SK-N-SH treated with all-trans-retinoic acid at 6 μM for 48 hours (cell line): ENCODE measurements at regions not wholly inside any gene's neighbourhood (a gene's known extent, or its start where the extent isn't known, plus 50 kb on each side); places are given as distances from the start of the nearest gene placed in this dataset.

Experiments used
- ATAC-seq: fragments of 200-7000 bp; cut with Tn5 transposase; 3 replicates; pipeline ENCODE4 v1.9.1; 2020; ENCODE audit warnings: mild to moderate bottlenecking, moderate library complexity
- ARNTL ChIP-seq: fragments of 450-650 bp; formaldehyde crosslinking; IDR thresholded peaks from 2 replicates; pipeline ENCODE4 v1.5.0; 2020; ENCODE audit warnings: low read depth, mild to moderate bottlenecking, moderate library complexity, borderline replicate concordance
- BACH2 ChIP-seq: fragments of 250-450 bp; sonication (Bioruptor Pico); IDR thresholded peaks from 2 replicates; pipeline ENCODE4 v1.9.0; 2021; ENCODE audit warnings: mild to moderate bottlenecking, borderline replicate concordance
- CSDC2 ChIP-seq: fragments of 250-450 bp; sonication (Bioruptor Pico); IDR thresholded peaks from 2 replicates; pipeline ENCODE4 v1.5.0; 2020; ENCODE audit warnings: mild to moderate bottlenecking, moderate library complexity
- ESRRG ChIP-seq: fragments of 250-450 bp; sonication (Bioruptor Pico); IDR thresholded peaks from 2 replicates; pipeline ENCODE4 v1.6.1; 2021; ENCODE audit warnings: mild to moderate bottlenecking
- ISL1 ChIP-seq: fragments of 250-450 bp; sonication (Bioruptor Pico); IDR thresholded peaks from 2 replicates; pipeline ENCODE4 v2.1.2; 2022; ENCODE audit warnings: mild to moderate bottlenecking, moderate library complexity
- OSR1 ChIP-seq: fragments of 250-450 bp; sonication (Bioruptor Pico); IDR thresholded peaks from 2 replicates; pipeline ENCODE4 v1.8.0; 2022; ENCODE audit warnings: moderate library complexity, mild to moderate bottlenecking, inconsistent platforms
- RARB ChIP-seq: fragments of 250-450 bp; sonication (Bioruptor Pico); IDR thresholded peaks from 2 replicates; pipeline ENCODE4 v1.8.0; 2021; ENCODE audit warnings: mild to moderate bottlenecking, moderate library complexity
- SNAI2 ChIP-seq: fragments of 250-450 bp; sonication (Bioruptor Pico); IDR thresholded peaks from 2 replicates; pipeline ENCODE4 v1.5.0; 2020; ENCODE audit warnings: mild to moderate bottlenecking, moderate library complexity
- TCF4 ChIP-seq: fragments of 250-450 bp; sonication (Bioruptor Pico); IDR thresholded peaks from 2 replicates; pipeline ENCODE4 v1.8.0; 2021; ENCODE audit warnings: mild to moderate bottlenecking, moderate library complexity, borderline replicate concordance
- TOX ChIP-seq: fragments of 250-450 bp; sonication (Bioruptor Pico); IDR thresholded peaks from 2 replicates; pipeline ENCODE4 v1.8.0; 2021; ENCODE audit warnings: mild to moderate bottlenecking, moderate library complexity, borderline replicate concordance
- ZFP3 ChIP-seq: fragments of 250-450 bp; sonication (Bioruptor Pico); IDR thresholded peaks from 2 replicates; pipeline ENCODE4 v1.5.0; 2020; ENCODE audit warnings: mild to moderate bottlenecking, moderate library complexity
- ZNF70 ChIP-seq: fragments of 450-650 bp; formaldehyde crosslinking; IDR thresholded peaks from 2 replicates; pipeline ENCODE4 v1.5.0; 2020; ENCODE audit warnings: mild to moderate bottlenecking, moderate library complexity
- ZNF8 ChIP-seq: fragments of 450-650 bp; formaldehyde crosslinking; IDR thresholded peaks from 2 replicates; pipeline ENCODE4 v1.5.0; 2020; ENCODE audit warnings: mild to moderate bottlenecking, moderate library complexity
- TF ChIP-seq, protein P1 (sequence below): fragments of 250-450 bp; sonication (Bioruptor Pico); IDR thresholded peaks from 2 replicates; pipeline ENCODE4 v1.5.1; 2020; ENCODE audit warnings: low read depth, mild to moderate bottlenecking, moderate library complexity
- TF ChIP-seq, protein P2 (sequence below): fragments of 250-450 bp; sonication (Bioruptor Pico); IDR thresholded peaks from 2 replicates; pipeline ENCODE4 v1.5.1; 2021; ENCODE audit warnings: mild to moderate bottlenecking, moderate library complexity
- TF ChIP-seq, protein P3 (sequence below): fragments of 250-450 bp; sonication (Bioruptor Pico); IDR thresholded peaks from 2 replicates; pipeline ENCODE4 v1.8.0; 2020; ENCODE audit warnings: mild to moderate bottlenecking, moderate library complexity, borderline replicate concordance
- TF ChIP-seq, protein P4 (sequence below): fragments of 250-450 bp; sonication (Bioruptor Pico); IDR thresholded peaks from 2 replicates; pipeline ENCODE4 v1.5.0; 2020; ENCODE audit warnings: mild to moderate bottlenecking, moderate library complexity
- TF ChIP-seq, protein P5 (sequence below): fragments of 250-450 bp; sonication (Bioruptor Pico); IDR thresholded peaks from 2 replicates; pipeline ENCODE4 v1.8.0; 2021; ENCODE audit warnings: low read depth, mild to moderate bottlenecking, moderate library complexity, borderline replicate concordance

DNA sequence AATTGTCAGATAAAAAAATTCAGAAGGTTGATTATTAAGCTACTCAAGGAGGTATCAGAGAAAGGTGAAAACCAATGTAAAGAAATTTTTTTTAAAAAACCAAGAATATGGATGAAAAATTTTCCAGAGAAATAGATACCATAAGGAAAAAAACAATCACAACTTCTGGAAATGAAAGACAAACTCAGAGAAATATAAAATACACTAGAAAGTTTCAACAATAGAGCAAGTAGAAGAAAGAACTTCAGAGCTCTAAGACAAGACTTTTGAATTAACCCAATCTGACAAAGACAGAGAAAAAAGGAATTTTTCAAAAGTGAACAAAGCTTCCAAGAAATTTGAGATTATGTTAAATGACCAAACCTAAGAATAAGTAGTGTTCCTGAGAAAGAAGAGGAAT lies 62.9 kb upstream of the TEAD1 start (continued):
- TF ChIP-seq, protein P1, sequence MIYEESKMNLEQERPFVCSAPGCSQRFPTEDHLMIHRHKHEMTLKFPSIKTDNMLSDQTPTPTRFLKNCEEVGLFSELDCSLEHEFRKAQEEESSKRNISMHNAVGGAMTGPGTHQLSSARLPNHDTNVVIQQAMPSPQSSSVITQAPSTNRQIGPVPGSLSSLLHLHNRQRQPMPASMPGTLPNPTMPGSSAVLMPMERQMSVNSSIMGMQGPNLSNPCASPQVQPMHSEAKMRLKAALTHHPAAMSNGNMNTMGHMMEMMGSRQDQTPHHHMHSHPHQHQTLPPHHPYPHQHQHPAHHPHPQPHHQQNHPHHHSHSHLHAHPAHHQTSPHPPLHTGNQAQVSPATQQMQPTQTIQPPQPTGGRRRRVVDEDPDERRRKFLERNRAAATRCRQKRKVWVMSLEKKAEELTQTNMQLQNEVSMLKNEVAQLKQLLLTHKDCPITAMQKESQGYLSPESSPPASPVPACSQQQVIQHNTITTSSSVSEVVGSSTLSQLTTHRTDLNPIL (CRISPR knock-in tag), result no peak
- TF ChIP-seq ARNTL (CRISPR knock-in tag) (no peak), RARB (CRISPR knock-in tag) (no peak), CSDC2 (CRISPR knock-in tag) (no peak), TOX (CRISPR knock-in tag) (no peak), ZNF70 (CRISPR knock-in tag) (no peak), TCF4 (CRISPR knock-in tag) (no peak)

DNA sequence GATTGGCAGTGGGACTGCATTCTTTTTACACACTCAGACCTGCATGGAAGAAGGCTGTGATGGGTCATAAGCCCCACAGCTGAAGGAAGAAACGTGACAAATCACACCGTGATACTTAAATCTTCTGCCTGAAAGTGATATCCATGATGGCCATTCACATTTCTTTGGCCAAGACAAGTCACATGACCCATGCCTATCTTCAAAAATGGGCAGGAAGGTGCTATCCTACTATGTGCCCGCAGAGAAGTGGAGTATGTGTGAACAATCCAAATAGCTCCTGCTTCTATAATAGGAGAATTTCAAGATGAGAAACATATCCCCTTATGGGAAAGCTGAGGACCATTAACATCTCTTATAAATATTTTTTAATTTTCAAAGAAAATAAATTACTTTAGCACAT lies 56.6 kb upstream of the TEAD1 start:
- no peak for TF ChIP-seq ZFP3 (CRISPR knock-in tag)
- TF ChIP-seq TOX (CRISPR knock-in tag), result no peak
- TF ChIP-seq ESRRG (CRISPR knock-in tag), result no peak
- TF ChIP-seq, protein P2, sequence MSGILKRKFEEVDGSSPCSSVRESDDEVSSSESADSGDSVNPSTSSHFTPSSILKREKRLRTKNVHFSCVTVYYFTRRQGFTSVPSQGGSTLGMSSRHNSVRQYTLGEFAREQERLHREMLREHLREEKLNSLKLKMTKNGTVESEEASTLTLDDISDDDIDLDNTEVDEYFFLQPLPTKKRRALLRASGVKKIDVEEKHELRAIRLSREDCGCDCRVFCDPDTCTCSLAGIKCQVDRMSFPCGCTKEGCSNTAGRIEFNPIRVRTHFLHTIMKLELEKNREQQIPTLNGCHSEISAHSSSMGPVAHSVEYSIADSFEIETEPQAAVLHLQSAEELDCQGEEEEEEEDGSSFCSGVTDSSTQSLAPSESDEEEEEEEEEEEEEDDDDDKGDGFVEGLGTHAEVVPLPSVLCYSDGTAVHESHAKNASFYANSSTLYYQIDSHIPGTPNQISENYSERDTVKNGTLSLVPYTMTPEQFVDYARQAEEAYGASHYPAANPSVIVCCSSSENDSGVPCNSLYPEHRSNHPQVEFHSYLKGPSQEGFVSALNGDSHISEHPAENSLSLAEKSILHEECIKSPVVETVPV (CRISPR knock-in tag), result no peak
- TF ChIP-seq OSR1 (CRISPR knock-in tag), result no peak
- no peak for TF ChIP-seq ZNF70 (CRISPR knock-in tag)
- TF ChIP-seq, protein P3, sequence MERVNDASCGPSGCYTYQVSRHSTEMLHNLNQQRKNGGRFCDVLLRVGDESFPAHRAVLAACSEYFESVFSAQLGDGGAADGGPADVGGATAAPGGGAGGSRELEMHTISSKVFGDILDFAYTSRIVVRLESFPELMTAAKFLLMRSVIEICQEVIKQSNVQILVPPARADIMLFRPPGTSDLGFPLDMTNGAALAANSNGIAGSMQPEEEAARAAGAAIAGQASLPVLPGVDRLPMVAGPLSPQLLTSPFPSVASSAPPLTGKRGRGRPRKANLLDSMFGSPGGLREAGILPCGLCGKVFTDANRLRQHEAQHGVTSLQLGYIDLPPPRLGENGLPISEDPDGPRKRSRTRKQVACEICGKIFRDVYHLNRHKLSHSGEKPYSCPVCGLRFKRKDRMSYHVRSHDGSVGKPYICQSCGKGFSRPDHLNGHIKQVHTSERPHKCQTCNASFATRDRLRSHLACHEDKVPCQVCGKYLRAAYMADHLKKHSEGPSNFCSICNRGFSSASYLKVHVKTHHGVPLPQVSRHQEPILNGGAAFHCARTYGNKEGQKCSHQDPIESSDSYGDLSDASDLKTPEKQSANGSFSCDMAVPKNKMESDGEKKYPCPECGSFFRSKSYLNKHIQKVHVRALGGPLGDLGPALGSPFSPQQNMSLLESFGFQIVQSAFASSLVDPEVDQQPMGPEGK (CRISPR knock-in tag), result no peak
- TF ChIP-seq RARB (CRISPR knock-in tag), result no peak
- TF ChIP-seq SNAI2 (CRISPR knock-in tag), result no peak
- no peak for TF ChIP-seq ZNF8 (CRISPR knock-in tag)
- TF ChIP-seq, protein P1 (CRISPR knock-in tag), result no peak
- TF ChIP-seq ISL1, result no peak
- TF ChIP-seq, protein P4, sequence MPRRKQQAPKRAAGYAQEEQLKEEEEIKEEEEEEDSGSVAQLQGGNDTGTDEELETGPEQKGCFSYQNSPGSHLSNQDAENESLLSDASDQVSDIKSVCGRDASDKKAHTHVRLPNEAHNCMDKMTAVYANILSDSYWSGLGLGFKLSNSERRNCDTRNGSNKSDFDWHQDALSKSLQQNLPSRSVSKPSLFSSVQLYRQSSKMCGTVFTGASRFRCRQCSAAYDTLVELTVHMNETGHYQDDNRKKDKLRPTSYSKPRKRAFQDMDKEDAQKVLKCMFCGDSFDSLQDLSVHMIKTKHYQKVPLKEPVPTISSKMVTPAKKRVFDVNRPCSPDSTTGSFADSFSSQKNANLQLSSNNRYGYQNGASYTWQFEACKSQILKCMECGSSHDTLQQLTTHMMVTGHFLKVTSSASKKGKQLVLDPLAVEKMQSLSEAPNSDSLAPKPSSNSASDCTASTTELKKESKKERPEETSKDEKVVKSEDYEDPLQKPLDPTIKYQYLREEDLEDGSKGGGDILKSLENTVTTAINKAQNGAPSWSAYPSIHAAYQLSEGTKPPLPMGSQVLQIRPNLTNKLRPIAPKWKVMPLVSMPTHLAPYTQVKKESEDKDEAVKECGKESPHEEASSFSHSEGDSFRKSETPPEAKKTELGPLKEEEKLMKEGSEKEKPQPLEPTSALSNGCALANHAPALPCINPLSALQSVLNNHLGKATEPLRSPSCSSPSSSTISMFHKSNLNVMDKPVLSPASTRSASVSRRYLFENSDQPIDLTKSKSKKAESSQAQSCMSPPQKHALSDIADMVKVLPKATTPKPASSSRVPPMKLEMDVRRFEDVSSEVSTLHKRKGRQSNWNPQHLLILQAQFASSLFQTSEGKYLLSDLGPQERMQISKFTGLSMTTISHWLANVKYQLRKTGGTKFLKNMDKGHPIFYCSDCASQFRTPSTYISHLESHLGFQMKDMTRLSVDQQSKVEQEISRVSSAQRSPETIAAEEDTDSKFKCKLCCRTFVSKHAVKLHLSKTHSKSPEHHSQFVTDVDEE (CRISPR knock-in tag), result no peak
- no peak for ATAC-seq

DNA sequence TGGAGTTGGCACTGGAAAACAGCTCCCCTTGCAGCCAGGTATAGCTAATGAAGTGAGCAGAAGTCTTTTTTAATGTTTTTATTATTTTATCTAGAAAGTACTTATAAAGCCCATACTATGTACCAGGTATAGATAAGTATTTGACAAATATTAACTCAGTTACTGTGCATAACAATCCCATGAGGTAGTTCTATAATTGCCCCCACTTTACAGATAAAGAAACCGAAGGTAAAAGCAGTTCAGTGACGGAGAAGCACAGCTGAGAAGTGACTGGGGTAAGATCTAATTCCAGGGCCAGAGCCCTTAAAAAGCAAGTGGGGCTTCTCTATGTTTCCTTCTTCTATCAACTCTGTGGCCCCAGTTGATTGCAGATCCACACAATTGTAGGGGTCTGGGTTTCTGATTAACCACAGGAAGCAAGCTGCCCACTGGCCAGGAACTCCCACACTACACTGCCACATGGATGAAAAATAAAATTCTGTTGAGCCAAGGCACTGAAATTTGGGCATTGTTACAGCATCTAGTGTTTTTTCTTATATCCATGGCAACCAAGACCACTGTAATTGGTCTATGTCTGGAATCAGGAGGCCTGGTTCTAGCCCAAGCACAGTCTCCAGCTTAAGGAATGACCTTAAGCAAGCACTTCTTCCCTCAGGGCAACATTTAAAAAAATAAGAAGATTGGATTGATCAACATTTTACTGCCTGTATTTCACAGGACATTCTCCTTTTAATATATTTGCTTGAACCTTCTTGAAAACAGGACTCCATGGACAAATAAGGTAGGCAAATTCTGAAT lies 55.3 kb upstream of the TEAD1 start:
- ATAC-seq, result no peak
- no peak for TF ChIP-seq RARB (CRISPR knock-in tag)
- TF ChIP-seq BACH2, result no peak
- TF ChIP-seq, protein P5, sequence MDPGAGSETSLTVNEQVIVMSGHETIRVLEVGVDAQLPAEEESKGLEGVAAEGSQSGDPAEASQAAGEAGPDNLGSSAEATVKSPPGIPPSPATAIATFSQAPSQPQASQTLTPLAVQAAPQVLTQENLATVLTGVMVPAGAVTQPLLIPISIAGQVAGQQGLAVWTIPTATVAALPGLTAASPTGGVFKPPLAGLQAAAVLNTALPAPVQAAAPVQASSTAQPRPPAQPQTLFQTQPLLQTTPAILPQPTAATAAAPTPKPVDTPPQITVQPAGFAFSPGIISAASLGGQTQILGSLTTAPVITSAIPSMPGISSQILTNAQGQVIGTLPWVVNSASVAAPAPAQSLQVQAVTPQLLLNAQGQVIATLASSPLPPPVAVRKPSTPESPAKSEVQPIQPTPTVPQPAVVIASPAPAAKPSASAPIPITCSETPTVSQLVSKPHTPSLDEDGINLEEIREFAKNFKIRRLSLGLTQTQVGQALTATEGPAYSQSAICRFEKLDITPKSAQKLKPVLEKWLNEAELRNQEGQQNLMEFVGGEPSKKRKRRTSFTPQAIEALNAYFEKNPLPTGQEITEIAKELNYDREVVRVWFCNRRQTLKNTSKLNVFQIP (CRISPR knock-in tag), result no peak
- TF ChIP-seq ESRRG (CRISPR knock-in tag), result no peak
- TF ChIP-seq ZFP3 (CRISPR knock-in tag), result no peak
- TF ChIP-seq OSR1 (CRISPR knock-in tag), result no peak
- TF ChIP-seq SNAI2 (CRISPR knock-in tag), result no peak
